Glutamatergic neuron (in vitro differentiated cells): ENCODE measurements at regions not wholly inside any gene's neighbourhood (a gene's known extent, or its start where the extent isn't known, plus 50 kb on each side); places are given as distances from the start of the nearest gene placed in this dataset.

ENCODE experiments used
- DNase-seq: peaks from one replicate; pipeline ENCODE4 v3.0.0; 2022
- H3K27ac Mint-ChIP-seq: one replicate; pipeline ENCODE4 v1.8.0; 2020; ENCODE audit warnings: mild to moderate bottlenecking, mixed read lengths, inconsistent platforms; ENCODE audit not compliant: unreplicated experiment
- H3K27me3 Mint-ChIP-seq: one replicate; pipeline ENCODE4 v1.8.0; 2020; ENCODE audit warnings: mild to moderate bottlenecking, moderate library complexity, mixed read lengths, inconsistent platforms; ENCODE audit not compliant: unreplicated experiment
- H3K36me3 Mint-ChIP-seq: one replicate; pipeline ENCODE4 v1.8.0; 2020; ENCODE audit warnings: mild to moderate bottlenecking, mixed read lengths, inconsistent platforms; ENCODE audit not compliant: unreplicated experiment
- H3K4me1 Mint-ChIP-seq: one replicate; pipeline ENCODE4 v1.8.0; 2020; ENCODE audit warnings: mild to moderate bottlenecking, low read depth, mixed read lengths, inconsistent platforms; ENCODE audit not compliant: unreplicated experiment
- H3K4me3 Mint-ChIP-seq: one replicate; pipeline ENCODE4 v1.8.0; 2020; ENCODE audit warnings: mild to moderate bottlenecking, mixed read lengths, inconsistent platforms; ENCODE audit not compliant: unreplicated experiment
- H3K9me3 Mint-ChIP-seq: one replicate; pipeline ENCODE4 v1.8.0; 2020; ENCODE audit warnings: mild to moderate bottlenecking, moderate library complexity, mixed read lengths, inconsistent platforms; ENCODE audit not compliant: unreplicated experiment
- CTCF ChIP-seq: fragments of 200-600 bp; sonication (generic); IDR thresholded peaks from one replicate; pipeline ENCODE4 v1.5.0; 2021; ENCODE audit not compliant: partially characterized antibody, unreplicated experiment

DNA sequence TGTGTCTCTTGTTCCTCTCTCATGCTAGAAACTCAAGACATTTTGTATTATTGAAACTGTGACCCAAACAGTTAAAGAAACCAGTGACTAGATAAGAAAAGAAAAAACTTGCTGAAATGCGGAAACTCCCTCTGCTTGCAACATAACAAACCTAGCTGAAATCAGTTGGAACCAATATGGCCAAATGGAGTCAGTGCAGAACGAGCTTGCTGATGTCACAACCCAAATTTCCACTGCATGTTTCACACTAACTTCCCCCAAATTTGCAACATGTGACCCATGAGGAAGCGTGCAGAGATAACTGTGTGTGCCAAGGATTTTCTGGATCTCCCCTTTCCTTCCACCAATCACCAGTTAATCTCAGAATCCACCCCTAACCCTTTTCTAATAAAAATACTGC, 208.0 kb downstream of the DLEU7 start:
- TF ChIP-seq CTCF = no peak
- Mint-ChIP-seq H3K27me3 (no peaks in the 10 kb centered on the region), H3K27ac (no peak overlapping the region), H3K4me3 (no peak overlapping the region), H3K9me3 (no peaks in the 10 kb centered on the region), H3K36me3 (no peaks in the 10 kb centered on the region), H3K4me1 (peaks cover 5% of the 10 kb centered on the region)
- DNase-seq = no peak

DNA sequence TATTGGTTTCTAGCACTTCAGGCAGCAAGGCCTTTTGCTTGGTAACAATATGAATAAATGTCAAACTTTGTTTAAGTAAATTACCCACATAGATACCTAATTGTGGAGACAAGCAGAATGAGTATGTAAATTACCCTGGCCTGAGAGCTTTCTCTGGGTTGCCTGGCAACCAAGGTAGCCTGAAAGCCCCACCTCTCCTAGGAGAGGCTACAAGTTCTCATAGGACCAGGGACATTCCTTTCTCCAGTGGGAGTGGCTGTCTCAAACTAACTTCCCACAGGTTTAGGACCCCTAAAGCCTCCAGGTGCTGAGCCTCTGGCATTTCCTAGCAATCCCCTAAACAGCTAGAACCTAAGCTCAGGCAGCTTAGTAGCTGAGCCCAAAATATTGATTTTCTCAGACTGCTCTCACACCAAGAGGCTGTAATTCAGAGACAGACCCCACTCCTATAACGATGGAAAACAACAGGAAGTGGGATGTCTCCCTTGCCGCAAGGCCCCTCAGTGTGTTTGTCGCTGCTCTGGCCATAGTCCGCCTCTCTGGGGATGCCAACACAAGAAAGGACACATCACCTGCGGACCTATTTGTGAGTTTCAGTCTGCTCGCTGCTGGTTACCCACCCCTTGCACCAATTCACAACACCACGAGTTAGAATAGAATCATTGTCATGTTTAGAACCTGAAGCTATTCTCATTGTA, 207.3 kb downstream of the DLEU7 start:
- no peak for DNase-seq
- Mint-ChIP-seq H3K4me3 (no peak overlapping the region), H3K27me3 (no peaks in the 10 kb centered on the region), H3K36me3 (no peaks in the 10 kb centered on the region), H3K9me3 (no peaks in the 10 kb centered on the region), H3K27ac (no peak overlapping the region), H3K4me1 (peaks cover 5% of the 10 kb centered on the region)
- no peak for TF ChIP-seq CTCF

DNA sequence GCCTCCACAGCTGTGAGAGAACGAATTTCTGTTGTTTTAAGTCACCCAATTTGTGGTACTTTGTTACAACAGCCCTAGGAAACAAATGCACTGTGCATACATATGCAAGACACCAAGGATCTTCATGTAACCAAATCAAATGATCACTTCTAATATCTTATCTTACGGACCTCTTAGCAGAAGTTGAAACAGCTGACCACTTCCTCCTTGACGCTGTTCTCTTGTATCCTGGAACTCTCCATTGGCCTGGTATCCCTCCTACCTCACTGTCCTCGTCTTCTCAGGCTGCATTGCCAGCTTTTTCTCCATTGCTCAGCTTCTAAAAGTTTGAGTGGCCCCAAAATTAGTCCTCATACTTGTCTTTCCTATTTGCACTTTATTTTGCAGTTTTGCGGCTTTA, 200.4 kb downstream of the DLEU7 start:
- DNase-seq = no peak
- no peak for TF ChIP-seq CTCF
- H3K27ac Mint-ChIP-seq = no peak overlapping the region
- H3K4me3 Mint-ChIP-seq = no peak overlapping the region
- no peaks in the 10 kb centered on the region for H3K36me3 Mint-ChIP-seq
- no peaks in the 10 kb centered on the region for H3K4me1 Mint-ChIP-seq
- no peaks in the 10 kb centered on the region for H3K27me3 Mint-ChIP-seq
- H3K9me3 Mint-ChIP-seq = no peaks in the 10 kb centered on the region

GRCh38 chr13:50644081-50644871, 199.2 kb downstream of the DLEU7 start:
- no peak for DNase-seq
- no peaks in the 10 kb centered on the region for H3K36me3 Mint-ChIP-seq
- H3K27me3 Mint-ChIP-seq = no peaks in the 10 kb centered on the region
- no peak overlapping the region for H3K4me3 Mint-ChIP-seq
- no peak for TF ChIP-seq CTCF
- no peak overlapping the region for H3K27ac Mint-ChIP-seq
- no peaks in the 10 kb centered on the region for H3K4me1 Mint-ChIP-seq
- H3K9me3 Mint-ChIP-seq = no peaks in the 10 kb centered on the region

DNA sequence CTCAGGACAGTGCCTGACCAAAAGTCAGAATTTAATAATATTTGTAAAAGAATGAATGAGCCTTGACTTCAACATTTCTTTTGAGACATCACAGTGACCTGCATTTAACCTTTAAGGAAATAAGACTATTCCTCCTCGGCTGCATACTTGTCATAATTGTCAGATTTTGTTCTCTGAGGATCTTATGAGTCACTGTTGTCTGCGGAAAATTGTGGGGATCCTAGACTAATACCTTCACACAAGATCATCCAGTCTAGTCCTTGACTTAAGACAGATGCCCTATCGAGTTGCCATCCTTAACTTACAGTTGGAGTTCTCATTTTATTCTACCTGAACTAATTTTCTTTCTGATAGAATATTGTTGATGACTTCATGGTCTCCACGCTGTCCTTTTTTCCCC, 198.4 kb downstream of the DLEU7 start:
- no peak for DNase-seq
- TF ChIP-seq CTCF = no peak
- Mint-ChIP-seq H3K4me1 (no peaks in the 10 kb centered on the region), H3K4me3 (no peak overlapping the region), H3K27me3 (no peaks in the 10 kb centered on the region), H3K9me3 (no peaks in the 10 kb centered on the region), H3K27ac (no peak overlapping the region), H3K36me3 (no peaks in the 10 kb centered on the region)
